ENCODE measurements at regions not wholly inside any gene's neighbourhood (a gene's known extent, or its start where the extent isn't known, plus 50 kb on each side); places are given as distances from the start of the nearest gene placed in this dataset.

DNA sequence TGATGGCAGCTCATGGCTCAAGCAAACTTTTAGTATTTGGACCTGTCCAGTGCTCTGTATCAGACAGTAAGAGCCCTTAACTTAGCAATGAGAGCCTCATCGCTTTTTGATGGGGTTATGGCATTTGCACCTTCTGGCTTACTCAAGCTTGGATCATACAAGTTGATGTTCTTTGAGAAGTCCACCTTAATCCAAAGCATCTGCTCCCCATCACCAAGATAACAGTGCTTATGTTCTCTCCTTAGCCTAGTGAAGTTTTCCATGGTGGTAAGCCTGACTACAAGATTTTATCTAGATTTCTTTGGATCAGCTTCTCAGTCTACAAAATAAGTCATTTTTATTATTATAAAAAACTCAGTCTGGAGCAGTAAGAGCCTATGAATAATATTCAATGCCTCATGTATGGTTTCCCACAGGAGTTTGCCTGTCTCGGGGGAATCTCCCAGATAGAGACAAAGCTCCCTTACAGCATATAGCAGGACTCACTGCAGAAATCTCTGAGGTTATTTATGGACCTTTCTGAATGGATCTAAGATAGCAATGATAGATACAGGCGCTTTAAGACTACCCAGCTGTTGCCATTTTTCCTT lies 472.2 kb upstream of the LINC00305 start:
- TF ChIP-seq, protein P1, sequence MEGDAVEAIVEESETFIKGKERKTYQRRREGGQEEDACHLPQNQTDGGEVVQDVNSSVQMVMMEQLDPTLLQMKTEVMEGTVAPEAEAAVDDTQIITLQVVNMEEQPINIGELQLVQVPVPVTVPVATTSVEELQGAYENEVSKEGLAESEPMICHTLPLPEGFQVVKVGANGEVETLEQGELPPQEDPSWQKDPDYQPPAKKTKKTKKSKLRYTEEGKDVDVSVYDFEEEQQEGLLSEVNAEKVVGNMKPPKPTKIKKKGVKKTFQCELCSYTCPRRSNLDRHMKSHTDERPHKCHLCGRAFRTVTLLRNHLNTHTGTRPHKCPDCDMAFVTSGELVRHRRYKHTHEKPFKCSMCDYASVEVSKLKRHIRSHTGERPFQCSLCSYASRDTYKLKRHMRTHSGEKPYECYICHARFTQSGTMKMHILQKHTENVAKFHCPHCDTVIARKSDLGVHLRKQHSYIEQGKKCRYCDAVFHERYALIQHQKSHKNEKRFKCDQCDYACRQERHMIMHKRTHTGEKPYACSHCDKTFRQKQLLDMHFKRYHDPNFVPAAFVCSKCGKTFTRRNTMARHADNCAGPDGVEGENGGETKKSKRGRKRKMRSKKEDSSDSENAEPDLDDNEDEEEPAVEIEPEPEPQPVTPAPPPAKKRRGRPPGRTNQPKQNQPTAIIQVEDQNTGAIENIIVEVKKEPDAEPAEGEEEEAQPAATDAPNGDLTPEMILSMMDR (IDR thresholded peaks at IDR 0.05) = no peak
- TF ChIP-seq POLR2A (IDR thresholded peaks at IDR 0.05) (no peak), EP300 (IDR thresholded peaks at IDR 0.05) (no peak), POLR2AphosphoS5 (IDR thresholded peaks at IDR 0.05) (no peak)
